IMR-90 (cell line): ENCODE measurements at regions not wholly inside any gene's neighbourhood (a gene's known extent, or its start where the extent isn't known, plus 50 kb on each side); places are given as distances from the start of the nearest gene placed in this dataset.

ENCODE experiments used
- ATAC-seq: fragments of 200-7000 bp; cut with Tn5 transposase; 2 replicates; pipeline ENCODE4 v1.9.1; 2020; ENCODE audit warnings: low read depth, mild to moderate bottlenecking, moderate library complexity
- BruUV-seq: library from RNA; stranded (reverse); fragments of 400-500 nt; replicated peaks from 2 replicates; lab custom pipeline; 2021; lab: Mats Ljungman, UMichigan
- CTCF ChIA-PET: fragments of 300-600 bp; formaldehyde crosslinking; extraction: SDS; loops from one replicate; lab custom pipeline; 2021; ENCODE audit warnings: antibody characterized with exemption; lab: Yijun Ruan, JAX
- POLR2A ChIA-PET: fragments of 300-600 bp; sonication (Branson Sonifier 250); formaldehyde crosslinking; loops from one replicate; lab custom pipeline; 2022; ENCODE audit warnings: antibody characterized with exemption; ENCODE audit not compliant: unreplicated experiment; lab: Charles Lee
- DNase-seq: peaks from one replicate; pipeline ENCODE4 v3.0.0; 2013
- H2AFZ ChIP-seq: replicated peaks from 2 replicates; pipeline ENCODE3; 2013; ENCODE audit warnings: low read length, mild to moderate bottlenecking; ENCODE audit not compliant: poor library complexity
- H2AK5ac ChIP-seq: 2 replicates; pipeline ENCODE4 v1.6.1; 2013; ENCODE audit warnings: low read depth, low read length, inconsistent platforms
- H2AK9ac ChIP-seq: replicated peaks from 2 replicates; pipeline ENCODE3; 2013; ENCODE audit warnings: mild to moderate bottlenecking, low read depth, low read length, moderate library complexity; ENCODE audit not compliant: poor library complexity
- H2BK120ac ChIP-seq: 2 replicates; pipeline ENCODE4 v1.6.1; 2013; ENCODE audit warnings: low read depth, low read length, inconsistent platforms
- H2BK15ac ChIP-seq: 3 replicates; pipeline ENCODE4 v1.6.1; 2013; ENCODE audit warnings: low read depth, low read length, inconsistent platforms
- H2BK20ac ChIP-seq: 2 replicates; pipeline ENCODE4 v1.6.1; 2013; ENCODE audit warnings: low read depth, mild to moderate bottlenecking, inconsistent platforms, low read length, moderate library complexity
- H2BK5ac ChIP-seq: 2 replicates; pipeline ENCODE4 v1.6.1; 2013; ENCODE audit warnings: mild to moderate bottlenecking, low read depth, low read length, inconsistent platforms; ENCODE audit not compliant: poor library complexity, severe bottlenecking
- H3K14ac ChIP-seq: replicated peaks from 2 replicates; pipeline ENCODE4 v1.6.1; 2013; ENCODE audit warnings: low read depth, low read length, inconsistent platforms
- H3K18ac ChIP-seq: 2 replicates; pipeline ENCODE4 v1.6.1; 2013; ENCODE audit warnings: low read depth, low read length, control low read depth
- H3K23ac ChIP-seq: 2 replicates; pipeline ENCODE4 v1.6.1; 2013; ENCODE audit warnings: low read depth, low read length, inconsistent platforms
- H3K27ac ChIP-seq: 2 replicates; pipeline ENCODE4 v1.5.1; 2013; ENCODE audit warnings: mild to moderate bottlenecking, control low read depth, low read length; ENCODE audit not compliant: insufficient read depth
- H3K27me3 ChIP-seq: 2 replicates; pipeline ENCODE4 v1.6.1; 2013; ENCODE audit warnings: low read length; ENCODE audit not compliant: control insufficient read depth, insufficient read depth
- H3K36me3 ChIP-seq: 2 replicates; pipeline ENCODE4 v1.6.1; 2013; ENCODE audit warnings: low read length, mixed read lengths; ENCODE audit not compliant: control insufficient read depth, insufficient read depth
- H3K4ac ChIP-seq: 2 replicates; pipeline ENCODE4 v1.6.1; 2013; ENCODE audit warnings: low read depth, low read length, inconsistent platforms
- H3K4me1 ChIP-seq: 2 replicates; pipeline ENCODE4 v1.6.1; 2013; ENCODE audit warnings: low read length, mixed read lengths; ENCODE audit not compliant: control insufficient read depth, insufficient read depth
- H3K4me2 ChIP-seq: 2 replicates; pipeline ENCODE4 v1.6.1; 2013; ENCODE audit warnings: low read depth, mild to moderate bottlenecking, control low read depth, low read length, moderate library complexity
- H3K4me3 ChIP-seq: 2 replicates; pipeline ENCODE4 v1.5.1; 2013; ENCODE audit warnings: low read depth, mild to moderate bottlenecking, control low read depth, low read length, moderate library complexity; ENCODE audit not compliant: insufficient read depth
- H3K56ac ChIP-seq: 2 replicates; pipeline ENCODE4 v1.6.1; 2013; ENCODE audit warnings: low read length, inconsistent platforms; ENCODE audit not compliant: insufficient read depth; ENCODE audit errors: extremely low read depth
- H3K79me1 ChIP-seq, 2 experiments: 2 replicates each; pipeline ENCODE4 v1.6.1; 2013; ENCODE audit warnings: low read length in 2 of 2, inconsistent platforms in 1 of 2, low read depth in 1 of 2
- H3K9ac ChIP-seq: 2 replicates; pipeline ENCODE4 v1.6.1; 2013; ENCODE audit warnings: low read depth, low read length, control low read depth
- H3K9me1 ChIP-seq: 2 replicates; pipeline ENCODE4 v1.6.1; 2013; ENCODE audit warnings: low read length, inconsistent platforms; ENCODE audit not compliant: insufficient read depth
- H3K9me3 ChIP-seq: 2 replicates; pipeline ENCODE4 v1.6.1; 2013; ENCODE audit warnings: low read length; ENCODE audit not compliant: control insufficient read depth, insufficient read depth
- H4K20me1 ChIP-seq: 2 replicates; pipeline ENCODE4 v1.6.1; 2013; ENCODE audit warnings: low read length, inconsistent platforms; ENCODE audit not compliant: insufficient read depth
- H4K5ac ChIP-seq: 2 replicates; pipeline ENCODE4 v1.6.1; 2013; ENCODE audit warnings: mild to moderate bottlenecking, low read depth, low read length, control low read depth
- H4K8ac ChIP-seq, 2 experiments: 2 replicates each; pipeline ENCODE4 v1.6.1; 2013; ENCODE audit warnings: low read depth in 2 of 2, low read length in 2 of 2, control low read depth in 1 of 2, inconsistent platforms in 1 of 2
- H4K91ac ChIP-seq: 2 replicates; pipeline ENCODE4 v1.6.1; 2013; ENCODE audit warnings: low read depth, low read length, inconsistent platforms; ENCODE audit not compliant: insufficient read depth
- BHLHE40 ChIP-seq: fragments of 150-350 bp; IDR thresholded peaks from 2 replicates; pipeline ENCODE4 v1.6.1; 2016; ENCODE audit warnings: mild to moderate bottlenecking, low read depth, low read length
- CEBPB ChIP-seq: IDR thresholded peaks from 2 replicates; pipeline ENCODE4 v1.6.1; 2012; ENCODE audit warnings: low read depth, low read length, improper control_type of control experiment
- CHD1 ChIP-seq: IDR thresholded peaks from 2 replicates; pipeline ENCODE4 v1.6.1; 2012; ENCODE audit warnings: low read depth, low read length, improper control_type of control experiment
- CTCF ChIP-seq: conservative IDR thresholded peaks from 2 replicates; pipeline ENCODE4 v1.5.1; 2012; ENCODE audit warnings: mild to moderate bottlenecking, low read depth, low read length, improper control_type of control experiment
- FOS ChIP-seq: fragments of 150-350 bp; IDR thresholded peaks from 2 replicates; pipeline ENCODE4 v1.6.1; 2016; ENCODE audit warnings: low read depth, low read length
- MAFK ChIP-seq: IDR thresholded peaks from 2 replicates; pipeline ENCODE4 v1.6.1; 2012; ENCODE audit warnings: low read depth, low read length, improper control_type of control experiment
- MAZ ChIP-seq: IDR thresholded peaks from 2 replicates; pipeline ENCODE4 v1.6.1; 2012; ENCODE audit warnings: low read depth, mild to moderate bottlenecking, low read length, improper control_type of control experiment, moderate library complexity, borderline replicate concordance
- MXI1 ChIP-seq: IDR thresholded peaks from 2 replicates; pipeline ENCODE4 v1.6.1; 2012; ENCODE audit warnings: low read depth, mild to moderate bottlenecking, low read length, moderate library complexity, borderline replicate concordance
- NFE2L2 ChIP-seq: fragments of 150-350 bp; IDR thresholded peaks from 2 replicates; pipeline ENCODE4 v1.6.1; 2016; ENCODE audit warnings: low read depth, mild to moderate bottlenecking, low read length
- POLR2A ChIP-seq: IDR thresholded peaks from 2 replicates; pipeline ENCODE4 v1.6.1; 2012; ENCODE audit warnings: mild to moderate bottlenecking, low read depth, low read length
- RAD21 ChIP-seq: IDR thresholded peaks from 2 replicates; pipeline ENCODE4 v1.6.1; 2012; ENCODE audit warnings: low read length, improper control_type of control experiment
- RCOR1 ChIP-seq: IDR thresholded peaks from 2 replicates; pipeline ENCODE4 v1.6.1; 2012; ENCODE audit warnings: mild to moderate bottlenecking, low read length, improper control_type of control experiment; ENCODE audit not compliant: insufficient replicate concordance
- RFX5 ChIP-seq: IDR thresholded peaks from 2 replicates; pipeline ENCODE4 v1.8.0; 2012; ENCODE audit warnings: low read depth, mild to moderate bottlenecking, low read length, moderate library complexity
- SMC3 ChIP-seq: fragments of 150-350 bp; IDR thresholded peaks from 2 replicates; pipeline ENCODE4 v1.6.1; 2016; ENCODE audit warnings: low read depth, mild to moderate bottlenecking, antibody characterized with exemption, low read length, moderate library complexity
- USF2 ChIP-seq: fragments of 150-350 bp; IDR thresholded peaks from 2 replicates; pipeline ENCODE4 v1.6.1; 2017; ENCODE audit warnings: mild to moderate bottlenecking, antibody characterized with exemption, low read length, low read depth
- WGBS, 2 experiments: methylation state at CpG; one replicate each; pipeline versions ENCODE4 v1.1.5 to v1.1.7; 2013; ENCODE audit warnings: missing lambda C conversion rate in 2 of 2; ENCODE audit not compliant: insufficient read length in 1 of 2; ENCODE audit errors: extremely low coverage in 2 of 2; 5-methylcytosine and 5-hydroxymethylcytosine counted together
- dilution Hi-C: fragments of 300-500 bp; cut with HindIII; formaldehyde crosslinking; loops from one replicate; pipeline ENCODE4 v1.14.3; 2018; ENCODE audit warnings: low sequenced_read_pairs; ENCODE audit not compliant: unreplicated experiment
- in situ Hi-C: fragments of 300-500 bp; cut with MboI; formaldehyde crosslinking; loops from 3 replicates; pipeline ENCODE4 v1.14.3; 2019; ENCODE audit warnings: low sequenced_read_pairs, inconsistent platforms, mixed read lengths
- intact Hi-C: fragments of 100-400 bp; cut with micrococcal nuclease; formaldehyde crosslinking; loops from 2 replicates; pipeline ENCODE4 v1.10.0; 2022
- TF ChIP-seq, protein P1 (sequence below): fragments of 150-350 bp; IDR thresholded peaks from 2 replicates; pipeline ENCODE4 v1.6.1; 2016; ENCODE audit warnings: low read depth, mild to moderate bottlenecking, low read length, moderate library complexity, borderline replicate concordance

DNA sequence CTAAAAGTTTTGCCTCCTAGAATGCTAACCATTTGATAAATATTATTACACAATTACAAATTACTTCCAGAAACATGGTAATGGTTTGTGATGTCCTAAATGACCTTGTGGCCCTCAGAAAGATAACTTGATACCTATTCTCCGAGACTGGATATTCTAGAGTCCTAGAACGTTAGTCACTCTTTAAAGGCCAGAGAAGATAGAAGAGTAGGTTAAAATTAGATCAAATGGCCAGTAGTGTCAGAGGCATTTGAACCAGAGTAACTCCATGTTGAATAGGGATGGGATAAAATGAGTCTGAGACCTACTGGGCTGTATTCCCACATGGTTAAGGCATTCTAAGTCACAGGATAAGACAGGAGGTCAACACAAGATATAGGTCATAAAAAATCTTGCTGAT is 96.6 kb upstream of the ADAMTS20 start:
- H3K27ac ChIP-seq = no peak overlapping the region
- no peak overlapping the region for H3K14ac ChIP-seq
- H3K4ac ChIP-seq = no peak overlapping the region
- no peak overlapping the region for H4K5ac ChIP-seq
- H3K56ac ChIP-seq = no peak overlapping the region
- H3K79me1 ChIP-seq = no peaks in the 10 kb centered on the region
- no peak overlapping the region for H2BK20ac ChIP-seq
- no TSS peak for BruUV-seq
- no peak for DNase-seq
- no peak overlapping the region for H2AK5ac ChIP-seq
- no peak overlapping the region for H4K91ac ChIP-seq
- no peaks in the 10 kb centered on the region for H3K4me1 ChIP-seq
- in situ Hi-C loops = no loop called here
- intact Hi-C loops = no loop called here
- ATAC-seq = no peak
- no peak overlapping the region for H3K18ac ChIP-seq
- WGBS, 2 experiments = 33% methylated on average over 1 of the region's 2 CpGs; no CpG with 5 or more reads in 1 of the 2 experiments
- ChIA-PET POLR2A (no interaction called here), CTCF (no interaction called here)
- H3K27me3 ChIP-seq = no peaks in the 10 kb centered on the region
- H3K4me3 ChIP-seq = no peak overlapping the region
- no peak overlapping the region for H2BK15ac ChIP-seq
- dilution Hi-C loops = no loop called here
- H3K9ac ChIP-seq = no peak overlapping the region
- no peak overlapping the region for H3K23ac ChIP-seq
- H2BK120ac ChIP-seq = no peak overlapping the region
- H4K20me1 ChIP-seq = no peaks in the 10 kb centered on the region
- no peak overlapping the region for H3K4me2 ChIP-seq
- H3K36me3 ChIP-seq = no peaks in the 10 kb centered on the region
- H3K9me1 ChIP-seq = no peaks in the 10 kb centered on the region
- H2AK9ac ChIP-seq = no peak overlapping the region
- TF ChIP-seq, protein P1, sequence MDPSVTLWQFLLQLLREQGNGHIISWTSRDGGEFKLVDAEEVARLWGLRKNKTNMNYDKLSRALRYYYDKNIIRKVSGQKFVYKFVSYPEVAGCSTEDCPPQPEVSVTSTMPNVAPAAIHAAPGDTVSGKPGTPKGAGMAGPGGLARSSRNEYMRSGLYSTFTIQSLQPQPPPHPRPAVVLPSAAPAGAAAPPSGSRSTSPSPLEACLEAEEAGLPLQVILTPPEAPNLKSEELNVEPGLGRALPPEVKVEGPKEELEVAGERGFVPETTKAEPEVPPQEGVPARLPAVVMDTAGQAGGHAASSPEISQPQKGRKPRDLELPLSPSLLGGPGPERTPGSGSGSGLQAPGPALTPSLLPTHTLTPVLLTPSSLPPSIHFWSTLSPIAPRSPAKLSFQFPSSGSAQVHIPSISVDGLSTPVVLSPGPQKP = no peak
- TF ChIP-seq CEBPB = no peak
- no peak for TF ChIP-seq RFX5
- no peak for TF ChIP-seq CTCF
- no peak for TF ChIP-seq FOS
- TF ChIP-seq MAFK = no peak
- no peak for TF ChIP-seq MXI1
- no peak for TF ChIP-seq RAD21
- no peak for TF ChIP-seq SMC3
- no peak for TF ChIP-seq POLR2A
- TF ChIP-seq BHLHE40 = no peak
- no peak for TF ChIP-seq CHD1
- TF ChIP-seq MAZ = no peak
- no peak for TF ChIP-seq NFE2L2
- no peak for TF ChIP-seq USF2
- TF ChIP-seq RCOR1 = no peak
- H3K9me3 ChIP-seq = no peaks in the 10 kb centered on the region
- H2AFZ ChIP-seq = no peak overlapping the region
- H2BK5ac ChIP-seq = no peak overlapping the region
- no peak overlapping the region for H4K8ac ChIP-seq
